ENCODE measurements at regions not wholly inside any gene's neighbourhood (a gene's known extent, or its start where the extent isn't known, plus 50 kb on each side); places are given as distances from the start of the nearest gene placed in this dataset.

DNA sequence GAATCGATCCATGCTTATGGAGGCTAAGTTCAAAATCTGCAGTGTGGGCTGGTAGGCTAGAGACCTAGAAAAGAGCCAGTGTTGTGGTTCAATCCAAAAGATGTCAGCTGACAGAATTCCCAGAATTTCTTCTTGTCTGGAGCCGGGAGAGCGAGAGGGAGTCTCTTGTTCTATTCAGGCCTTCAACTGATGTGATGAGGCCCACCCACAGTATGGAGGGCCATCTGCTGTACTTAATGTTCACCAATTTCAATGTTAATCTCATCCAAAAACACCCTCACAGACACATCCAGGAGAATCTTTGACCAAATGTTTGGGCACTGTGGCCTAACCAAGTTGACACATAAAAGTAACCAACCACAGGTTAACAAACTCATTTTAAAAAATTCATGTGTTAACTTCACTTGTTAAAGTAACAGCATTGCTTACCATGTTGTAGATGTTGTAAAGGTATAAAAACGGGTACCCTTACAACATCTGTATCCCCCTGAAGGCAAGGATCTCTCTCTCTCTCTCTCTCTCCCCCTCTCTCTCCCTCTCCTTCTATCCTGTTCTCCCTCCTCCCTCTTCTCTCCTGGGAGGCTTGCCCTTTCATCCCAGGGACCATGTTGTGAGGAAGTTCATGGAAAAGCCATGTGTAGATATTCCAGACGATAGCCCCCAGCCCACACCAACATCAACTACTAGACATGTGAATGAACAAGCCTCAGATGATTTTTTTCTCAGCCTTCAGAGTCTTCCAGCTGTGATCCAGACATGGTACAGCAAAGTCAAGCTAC is 66.4 kb upstream of the CHD2 start:
- no peak for TF ChIP-seq CTCF (IDR thresholded peaks at IDR 0.05; ENCODE audit: extremely low read depth in 1 of 2, insufficient read depth in 1 of 2, low read depth in 1 of 2, low read length in 2 of 2)
- TF ChIP-seq, protein P1, sequence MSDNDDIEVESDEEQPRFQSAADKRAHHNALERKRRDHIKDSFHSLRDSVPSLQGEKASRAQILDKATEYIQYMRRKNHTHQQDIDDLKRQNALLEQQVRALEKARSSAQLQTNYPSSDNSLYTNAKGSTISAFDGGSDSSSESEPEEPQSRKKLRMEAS (IDR thresholded peaks at IDR 0.05; ENCODE audit: insufficient read depth, insufficient read length), result no peak
- TF ChIP-seq MYC (IDR thresholded peaks at IDR 0.05; ENCODE audit: low read depth, low read length), result no peak
- no peak for TF ChIP-seq EZH2 (IDR thresholded peaks at IDR 0.05; ENCODE audit: borderline replicate concordance, low read depth, low read length, severe bottlenecking)
- no peak for TF ChIP-seq POLR2A (IDR thresholded peaks at IDR 0.05; ENCODE audit: low read depth, low read length)
- no peak for TF ChIP-seq JUN (IDR thresholded peaks at IDR 0.05; ENCODE audit: borderline replicate concordance, insufficient read depth, insufficient read length, low read depth)
- TF ChIP-seq POLR2AphosphoS5 (IDR thresholded peaks at IDR 0.05; ENCODE audit: insufficient read depth, low read depth, low read length), result no peak
- TF ChIP-seq GATA2 (IDR thresholded peaks at IDR 0.05; ENCODE audit: insufficient read depth, insufficient read length, low read depth, low read length), result no peak
- no peak for TF ChIP-seq FOS (IDR thresholded peaks at IDR 0.05; ENCODE audit: borderline replicate concordance, insufficient read depth, low read length)

More for the DNA sequence above, 66.4 kb upstream of the CHD2 start:
- intact Hi-C loops (cut with micrococcal nuclease), result no loop called here
- Histone ChIP-seq H2AFZ (ENCODE audit: low read depth, low read length) (no peak overlapping the region), H3K9me3 (replicated peaks; ENCODE audit: control insufficient read depth, insufficient read depth, low read length) (no peaks in the 10 kb centered on the region), H4K20me1 (replicated peaks; ENCODE audit: control insufficient read depth, extremely low read depth, insufficient read depth, low read length) (no peaks in the 10 kb centered on the region), H3K4me1 (ENCODE audit: control insufficient read depth, extremely low read depth, insufficient read depth, low read length) (peaks cover 18% of the 10 kb centered on the region), H3K9ac (replicated peaks; ENCODE audit: extremely low read depth, insufficient read depth, low read length) (no peak overlapping the region), H3K27ac (ENCODE audit: insufficient read depth, low read depth, low read length) (no peak overlapping the region), H3K36me3 (ENCODE audit: control insufficient read depth in 2 of 2, extremely low read depth in 1 of 2, insufficient read depth in 2 of 2, low read length in 2 of 2) (no peaks in the 10 kb centered on the region), H3K4me2 (ENCODE audit: insufficient read depth, low read length) (no peak overlapping the region), H3K27me3 (ENCODE audit: control insufficient read depth in 2 of 2, insufficient read depth in 2 of 2, low read length in 2 of 2) (peaks cover 0 to 4% of the 10 kb centered on the region in 2 experiments), H3K79me2 (ENCODE audit: control insufficient read depth, insufficient read depth, low read length) (no peaks in the 10 kb centered on the region), H3K9me1 (replicated peaks; ENCODE audit: control insufficient read depth, extremely low read depth, insufficient read depth, low read length) (no peaks in the 10 kb centered on the region), H3K4me3 (replicated peaks in 1 of 3; ENCODE audit: insufficient read depth in 1 of 3, low read depth in 1 of 3, low read length in 3 of 3) (no peak overlapping the region)
- ChIA-PET CTCF (no interaction called here), POLR2A (no interaction called here)
- dilution Hi-C loops (cut with MboI; ENCODE audit: extremely low pct_ligation_motif_present, low sequenced_read_pairs), result no loop called here
- no peak for DNase-seq (ENCODE audit: low read depth, low spot score)
- FAIRE-seq, result no peak
- no TSS peak for BruUV-seq (replicated peaks)
